H1 (cell line): ENCODE measurements at regions not wholly inside any gene's neighbourhood (a gene's known extent, or its start where the extent isn't known, plus 50 kb on each side); places are given as distances from the start of the nearest gene placed in this dataset.

ENCODE experiments used
- GTF2F1 ChIP-seq: IDR thresholded peaks from 2 replicates; pipeline ENCODE4 v1.6.1; 2012; ENCODE audit warnings: low read depth, low read length, improper control_type of control experiment, borderline replicate concordance
- TF ChIP-seq, protein P1 (sequence below): IDR thresholded peaks from 2 replicates; pipeline ENCODE4 v1.6.1; 2011; ENCODE audit warnings: low read length, improper control_type of control experiment

DNA sequence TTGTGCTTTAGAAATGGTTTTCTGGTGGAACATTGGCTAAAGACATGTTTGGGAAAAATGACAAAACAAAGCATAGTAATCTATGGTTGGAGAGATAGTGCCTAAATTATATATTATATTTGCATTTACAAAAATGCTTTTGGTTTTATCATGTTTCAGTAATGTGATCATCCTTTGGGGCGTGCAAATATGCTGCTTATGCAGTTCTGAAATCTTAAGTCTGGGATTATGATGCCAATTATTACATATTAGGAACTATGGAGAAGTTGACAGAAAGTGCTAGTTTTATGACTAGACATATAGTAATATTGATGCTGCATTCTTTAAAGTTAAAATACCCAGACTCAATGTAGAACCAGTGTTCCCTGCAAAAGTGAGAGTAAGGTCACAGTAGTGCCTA, 655.0 kb downstream of the METTL15 start (continued):
- TF ChIP-seq, protein P1, sequence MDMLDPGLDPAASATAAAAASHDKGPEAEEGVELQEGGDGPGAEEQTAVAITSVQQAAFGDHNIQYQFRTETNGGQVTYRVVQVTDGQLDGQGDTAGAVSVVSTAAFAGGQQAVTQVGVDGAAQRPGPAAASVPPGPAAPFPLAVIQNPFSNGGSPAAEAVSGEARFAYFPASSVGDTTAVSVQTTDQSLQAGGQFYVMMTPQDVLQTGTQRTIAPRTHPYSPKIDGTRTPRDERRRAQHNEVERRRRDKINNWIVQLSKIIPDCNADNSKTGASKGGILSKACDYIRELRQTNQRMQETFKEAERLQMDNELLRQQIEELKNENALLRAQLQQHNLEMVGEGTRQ, result no peak
- TF ChIP-seq GTF2F1, result no peak
